Neuron (in vitro differentiated cells): ENCODE measurements at regions not wholly inside any gene's neighbourhood (a gene's known extent, or its start where the extent isn't known, plus 50 kb on each side); places are given as distances from the start of the nearest gene placed in this dataset.

ENCODE experiments used
- H2AFZ ChIP-seq: one replicate; pipeline ENCODE4 v1.6.1; 2013; ENCODE audit warnings: low read depth, mild to moderate bottlenecking, inconsistent platforms, low read length, moderate library complexity
- H3K27me3 ChIP-seq: one replicate; pipeline ENCODE4 v1.6.1; 2013; ENCODE audit warnings: low read length; ENCODE audit not compliant: insufficient read depth
- H3K36me3 ChIP-seq: one replicate; pipeline ENCODE4 v1.6.1; 2013; ENCODE audit warnings: low read length; ENCODE audit not compliant: insufficient read depth
- H3K4me1 ChIP-seq: one replicate; pipeline ENCODE4 v1.6.1; 2013; ENCODE audit warnings: low read length; ENCODE audit not compliant: insufficient read depth
- H3K4me3 ChIP-seq: 2 replicates; pipeline ENCODE4 v1.5.1; 2013; ENCODE audit warnings: mild to moderate bottlenecking, low read length, moderate library complexity
- H3K9me3 ChIP-seq: one replicate; pipeline ENCODE4 v1.6.1; 2013; ENCODE audit warnings: low read length

DNA sequence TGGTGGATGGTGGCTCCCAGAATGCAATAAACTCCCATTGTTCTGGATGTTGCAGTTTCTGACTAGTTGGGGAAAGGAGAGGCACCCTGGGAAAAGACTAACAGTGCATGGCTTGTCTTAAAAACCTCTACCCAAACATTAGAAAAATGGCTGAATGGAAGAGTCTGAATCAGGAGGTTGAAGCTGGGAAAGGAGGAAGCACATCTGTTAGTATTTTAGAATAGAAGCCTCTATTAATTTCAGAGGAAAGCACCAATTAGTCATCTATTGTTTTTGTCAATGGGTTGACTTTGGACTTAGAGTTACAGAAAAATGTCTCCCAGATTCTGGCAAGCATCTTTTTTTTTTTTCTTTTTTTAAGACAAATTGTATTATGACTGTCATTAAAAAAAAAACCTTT is 56.1 kb upstream of the ELMO1 start:
- H3K4me3 ChIP-seq: no peak overlapping the region
- H3K27me3 ChIP-seq: no peaks in the 10 kb centered on the region
- no peak overlapping the region for H2AFZ ChIP-seq
- no peaks in the 10 kb centered on the region for H3K36me3 ChIP-seq
- H3K4me1 ChIP-seq: peaks cover 3% of the 10 kb centered on the region
- no peaks in the 10 kb centered on the region for H3K9me3 ChIP-seq

DNA sequence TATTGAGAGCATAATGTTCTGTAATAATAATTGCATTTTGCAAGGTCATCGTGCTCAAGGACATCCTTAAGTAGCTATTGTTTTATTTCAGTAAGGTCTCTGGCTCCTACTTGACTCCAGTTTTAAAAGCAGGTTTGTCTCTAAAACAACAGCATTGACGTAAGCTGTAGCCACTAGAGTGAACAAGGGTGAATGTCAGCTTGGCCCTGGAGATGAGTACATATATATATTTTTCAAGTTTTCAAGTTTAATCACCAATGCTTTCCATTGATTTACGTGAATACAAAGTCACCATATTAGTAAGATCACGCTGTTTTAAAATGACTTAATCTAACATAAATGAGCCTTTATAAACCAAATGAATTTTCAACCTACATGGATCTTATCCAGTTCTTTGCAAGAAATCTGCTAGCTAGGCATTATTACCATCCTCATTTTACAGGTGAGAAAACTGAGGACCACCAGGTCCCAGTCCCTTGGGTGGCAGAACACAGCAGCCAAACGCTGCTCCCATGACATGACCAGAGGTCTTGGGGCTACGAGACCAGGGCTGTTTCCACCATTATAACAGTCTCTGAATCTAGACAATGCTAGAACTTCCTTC is 57.2 kb upstream of the ELMO1 start:
- peaks cover 3% of the 10 kb centered on the region for H3K4me1 ChIP-seq
- H3K27me3 ChIP-seq: no peaks in the 10 kb centered on the region
- H2AFZ ChIP-seq: no peak overlapping the region
- H3K4me3 ChIP-seq: no peak overlapping the region
- H3K9me3 ChIP-seq: no peaks in the 10 kb centered on the region
- H3K36me3 ChIP-seq: no peaks in the 10 kb centered on the region

DNA sequence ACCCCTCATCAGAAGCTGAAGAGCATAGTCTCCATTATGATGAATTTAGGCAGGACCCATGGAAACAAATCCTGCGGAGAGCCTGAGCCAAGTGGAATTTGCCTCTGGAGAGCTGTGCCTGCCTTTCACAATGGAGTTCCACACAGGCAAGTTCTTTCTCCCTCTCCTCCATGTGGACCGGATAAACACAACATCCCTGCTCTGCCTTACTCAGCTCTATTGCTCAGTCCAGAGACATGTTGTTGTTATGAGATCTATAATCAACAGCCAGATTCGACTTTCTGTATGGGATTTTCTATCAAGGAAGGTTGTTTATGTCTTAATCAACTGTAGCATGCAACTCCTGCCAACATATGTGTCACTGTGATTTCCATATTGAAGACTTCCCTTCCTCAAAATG is 59.5 kb upstream of the ELMO1 start:
- Histone ChIP-seq H2AFZ (no peak overlapping the region), H3K9me3 (no peaks in the 10 kb centered on the region), H3K4me3 (no peak overlapping the region), H3K36me3 (no peaks in the 10 kb centered on the region), H3K27me3 (no peaks in the 10 kb centered on the region), H3K4me1 (peaks cover 3% of the 10 kb centered on the region)

DNA sequence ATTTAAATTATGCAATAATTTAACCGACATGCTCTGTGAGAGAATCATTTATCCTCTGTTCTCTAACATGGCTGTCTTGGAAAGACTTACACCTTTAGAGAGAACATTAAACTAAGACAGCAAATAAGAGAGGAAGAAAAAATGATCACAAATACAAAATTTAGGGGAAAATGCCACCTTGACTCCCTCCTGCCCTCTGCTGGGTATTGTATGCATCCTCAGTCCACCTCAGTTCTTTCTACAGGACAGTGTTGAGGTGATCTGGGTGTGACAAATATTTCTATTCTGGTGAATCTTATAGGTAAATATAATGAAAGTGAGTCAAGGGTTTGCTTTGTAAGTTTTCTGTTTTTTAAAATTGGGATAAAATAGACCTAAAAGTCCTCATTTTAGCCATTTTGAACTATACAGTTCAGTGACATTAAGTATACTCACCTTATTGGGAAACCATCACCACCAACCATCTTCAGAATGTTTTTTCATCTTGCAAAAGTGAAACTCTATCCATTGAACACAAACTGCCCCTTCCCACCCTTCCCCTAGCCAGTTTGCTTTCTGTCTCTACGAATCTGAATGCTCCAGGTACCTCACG is 61.5 kb upstream of the ELMO1 start:
- Histone ChIP-seq H3K36me3 (no peaks in the 10 kb centered on the region), H3K4me3 (no peak overlapping the region), H3K9me3 (no peaks in the 10 kb centered on the region), H3K27me3 (no peaks in the 10 kb centered on the region), H3K4me1 (no peaks in the 10 kb centered on the region), H2AFZ (no peak overlapping the region)

DNA sequence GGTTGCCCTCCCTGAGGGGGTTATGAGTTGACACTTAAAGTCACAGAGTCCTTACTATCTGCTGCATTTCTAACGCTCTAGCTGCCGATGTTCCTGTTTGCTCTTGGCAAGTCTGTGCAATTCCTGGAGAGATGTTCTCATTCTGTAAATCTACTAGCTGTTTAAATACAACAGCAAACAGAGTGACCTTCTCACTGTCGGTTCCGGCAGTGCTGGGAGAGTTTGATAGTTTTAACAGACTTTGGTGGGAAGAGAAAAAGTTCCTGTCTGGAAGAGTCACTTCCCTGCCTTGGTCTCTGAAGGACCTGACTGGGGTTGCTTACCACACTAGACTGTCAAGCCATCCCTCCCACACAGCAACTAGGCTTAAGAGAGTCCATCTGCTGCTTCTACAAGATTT is 63.3 kb upstream of the ELMO1 start:
- Histone ChIP-seq H3K4me1 (no peaks in the 10 kb centered on the region), H3K4me3 (no peak overlapping the region), H3K36me3 (no peaks in the 10 kb centered on the region), H2AFZ (no peak overlapping the region), H3K27me3 (no peaks in the 10 kb centered on the region), H3K9me3 (no peaks in the 10 kb centered on the region)

DNA sequence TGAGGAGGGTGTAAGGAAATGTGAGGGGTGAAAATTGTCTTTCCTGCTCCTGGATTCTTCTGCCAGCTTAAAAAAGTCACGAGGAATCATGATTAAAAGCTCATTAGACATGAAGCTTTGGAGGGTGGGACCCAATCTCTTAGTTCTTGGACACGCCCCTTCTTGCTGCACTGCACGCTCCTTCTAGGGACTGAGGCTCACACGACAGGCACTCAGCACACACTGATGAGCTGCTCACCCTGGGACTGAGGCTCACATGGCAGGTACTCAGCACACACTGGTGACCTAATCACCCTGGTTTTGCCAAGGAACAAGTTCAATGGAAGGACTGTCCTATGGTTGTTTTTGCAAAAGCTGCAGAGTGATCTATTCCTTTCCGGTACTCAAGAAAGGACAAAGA is 65.8 kb upstream of the ELMO1 start:
- Histone ChIP-seq H3K4me3 (no peak overlapping the region), H3K27me3 (no peaks in the 10 kb centered on the region), H2AFZ (no peak overlapping the region), H3K4me1 (no peaks in the 10 kb centered on the region), H3K36me3 (no peaks in the 10 kb centered on the region), H3K9me3 (no peaks in the 10 kb centered on the region)

DNA sequence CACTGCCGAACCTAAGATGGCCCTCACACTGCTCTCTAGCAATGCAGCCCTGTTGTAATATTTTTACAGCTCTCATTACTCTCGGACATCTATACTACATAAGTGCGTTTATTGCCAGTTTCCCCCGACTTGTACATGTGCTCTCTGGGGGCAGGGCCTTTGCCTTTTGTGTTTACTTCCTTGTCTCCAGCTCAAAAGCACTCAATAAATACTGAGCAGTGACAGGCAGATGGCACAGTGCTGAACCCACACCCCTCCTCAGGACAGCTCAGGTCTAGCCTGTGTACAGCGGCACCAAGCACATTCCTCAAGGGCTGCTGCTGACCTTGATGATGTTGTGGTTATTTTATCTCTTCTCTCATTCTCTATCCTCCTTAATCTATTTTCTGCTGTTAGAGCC is 68.0 kb upstream of the ELMO1 start:
- H3K4me1 ChIP-seq: no peaks in the 10 kb centered on the region
- H3K36me3 ChIP-seq: no peaks in the 10 kb centered on the region
- no peak overlapping the region for H3K4me3 ChIP-seq
- H2AFZ ChIP-seq: no peak overlapping the region
- H3K9me3 ChIP-seq: no peaks in the 10 kb centered on the region
- no peaks in the 10 kb centered on the region for H3K27me3 ChIP-seq

DNA sequence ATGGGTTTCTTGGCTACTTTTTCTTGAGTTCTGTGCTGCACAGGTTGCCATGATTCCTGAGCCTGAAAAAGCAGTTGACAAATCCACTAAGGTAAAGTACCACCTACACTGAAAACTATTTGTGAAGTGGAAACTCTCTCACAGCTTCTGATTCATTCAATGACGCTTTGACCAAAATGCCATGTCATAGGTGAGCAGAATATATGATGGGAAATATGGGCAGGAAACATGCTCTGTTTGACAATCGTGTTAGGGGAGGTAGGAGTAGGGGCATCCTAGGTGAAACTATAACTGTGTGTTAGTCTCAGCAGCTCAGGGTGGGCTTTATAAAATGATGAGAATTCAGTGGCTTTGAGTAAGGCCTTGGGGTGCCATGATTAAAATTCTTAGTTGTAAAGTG is 69.6 kb upstream of the ELMO1 start:
- Histone ChIP-seq H3K4me1 (no peaks in the 10 kb centered on the region), H3K36me3 (no peaks in the 10 kb centered on the region), H3K9me3 (no peaks in the 10 kb centered on the region), H3K4me3 (no peak overlapping the region), H2AFZ (no peak overlapping the region), H3K27me3 (no peaks in the 10 kb centered on the region)

DNA sequence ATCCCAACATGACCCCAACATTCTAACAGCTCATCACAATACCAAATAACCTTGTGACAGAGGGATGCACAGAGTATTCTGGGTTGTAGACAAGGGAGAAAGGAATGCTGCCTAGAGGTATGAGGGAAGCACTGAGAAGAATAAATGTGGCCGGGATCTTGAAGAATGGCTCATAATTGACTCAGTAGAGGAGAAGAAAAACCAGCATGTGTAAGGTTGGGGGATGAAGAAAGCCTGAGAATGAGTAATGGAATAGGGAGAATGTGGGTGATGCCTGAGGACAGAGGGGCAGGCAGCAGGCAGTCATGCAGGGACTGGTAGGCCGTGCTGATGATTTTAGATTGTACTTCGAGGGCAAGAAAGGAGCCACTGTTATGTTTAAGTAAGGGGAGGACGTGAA is 75.4 kb upstream of the ELMO1 start:
- H3K4me3 ChIP-seq: no peak overlapping the region
- H3K9me3 ChIP-seq: no peaks in the 10 kb centered on the region
- H3K4me1 ChIP-seq: peaks cover 4% of the 10 kb centered on the region
- no peaks in the 10 kb centered on the region for H3K27me3 ChIP-seq
- H3K36me3 ChIP-seq: no peaks in the 10 kb centered on the region
- no peak overlapping the region for H2AFZ ChIP-seq

DNA sequence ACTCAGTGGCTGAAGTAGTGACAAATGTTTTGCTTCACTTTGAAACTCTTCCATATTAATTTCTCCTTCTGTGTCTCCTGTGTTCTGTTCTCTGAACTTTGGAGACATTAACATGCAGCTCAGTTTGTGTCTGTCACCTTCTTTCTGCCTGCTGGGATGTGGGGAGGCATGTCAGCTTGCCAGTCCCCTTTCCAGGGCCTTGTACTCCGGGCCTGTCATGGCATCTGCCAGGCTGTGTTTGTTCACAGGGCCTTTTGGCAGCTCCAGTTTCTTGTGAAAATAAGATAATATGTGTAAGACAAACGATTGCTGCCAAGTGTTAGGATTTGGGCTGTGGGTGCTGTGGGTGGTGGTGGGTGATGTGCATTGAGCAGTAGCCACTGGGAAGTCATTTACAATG is 76.1 kb upstream of the ELMO1 start:
- Histone ChIP-seq H2AFZ (no peak overlapping the region), H3K36me3 (no peaks in the 10 kb centered on the region), H3K4me3 (no peak overlapping the region), H3K27me3 (no peaks in the 10 kb centered on the region), H3K4me1 (peaks cover 4% of the 10 kb centered on the region), H3K9me3 (no peaks in the 10 kb centered on the region)

DNA sequence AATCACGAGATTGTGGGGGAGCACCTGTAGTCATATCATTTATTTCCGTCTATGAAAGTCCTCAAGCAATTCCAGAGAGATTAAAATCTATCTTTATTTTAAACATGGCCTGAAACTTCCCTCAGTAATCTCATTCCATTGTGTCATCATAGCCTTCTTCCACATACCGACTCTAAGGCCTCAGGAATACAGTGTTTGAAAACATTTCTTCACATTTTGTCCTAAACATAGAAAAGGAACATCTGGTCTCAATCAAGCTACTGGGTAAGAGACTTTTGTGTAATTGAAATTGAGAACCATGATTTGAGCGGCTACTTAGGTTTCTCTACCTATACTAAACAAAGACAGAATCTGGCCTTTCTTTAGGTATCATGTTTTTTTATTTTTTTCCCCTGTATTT is 78.0 kb upstream of the ELMO1 start:
- no peak overlapping the region for H2AFZ ChIP-seq
- H3K27me3 ChIP-seq: no peaks in the 10 kb centered on the region
- H3K9me3 ChIP-seq: no peaks in the 10 kb centered on the region
- peaks cover 4% of the 10 kb centered on the region for H3K4me1 ChIP-seq
- H3K36me3 ChIP-seq: no peaks in the 10 kb centered on the region
- H3K4me3 ChIP-seq: no peak overlapping the region

DNA sequence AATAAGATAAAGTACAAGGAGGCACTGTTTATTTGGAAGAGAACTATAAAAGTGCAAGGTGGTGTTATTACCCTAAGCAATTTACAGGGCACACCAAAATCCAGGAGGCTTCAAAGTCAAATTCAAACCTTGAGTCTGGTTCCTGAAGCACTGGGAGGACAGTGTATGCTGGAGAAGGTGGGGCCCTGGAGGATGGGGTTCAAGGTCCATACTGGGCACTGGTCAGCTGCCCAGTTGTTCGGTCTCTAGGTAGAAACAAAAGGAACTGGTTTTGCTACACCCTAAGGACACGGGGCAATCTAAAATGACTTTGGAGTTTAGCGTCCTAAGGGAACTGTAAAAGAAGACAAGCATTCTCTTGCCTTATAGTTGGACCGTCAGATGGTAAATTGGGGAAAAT is 78.4 kb upstream of the ELMO1 start:
- no peak overlapping the region for H2AFZ ChIP-seq
- no peaks in the 10 kb centered on the region for H3K9me3 ChIP-seq
- H3K27me3 ChIP-seq: no peaks in the 10 kb centered on the region
- peaks cover 4% of the 10 kb centered on the region for H3K4me1 ChIP-seq
- H3K36me3 ChIP-seq: no peaks in the 10 kb centered on the region
- no peak overlapping the region for H3K4me3 ChIP-seq

DNA sequence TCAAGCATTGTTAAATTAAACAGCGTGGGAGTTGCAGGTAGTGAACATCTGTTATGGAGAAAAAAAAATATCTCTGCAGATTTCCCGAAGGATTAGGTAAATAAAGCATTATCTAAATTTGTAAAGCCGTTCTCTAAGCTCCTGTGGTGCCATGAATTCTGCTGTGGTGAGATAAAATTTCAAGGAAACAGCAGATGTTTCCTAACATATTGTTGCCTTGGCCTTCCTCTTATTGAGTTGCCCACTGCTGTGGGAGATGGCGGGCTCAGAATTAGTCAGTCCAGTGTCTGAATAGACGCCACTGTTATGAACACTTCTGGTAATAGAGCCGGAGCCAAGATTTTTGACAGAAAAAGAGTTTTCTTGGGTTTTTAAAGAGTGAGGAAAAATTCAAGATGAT is 82.6 kb upstream of the ELMO1 start:
- Histone ChIP-seq H3K4me3 (no peak overlapping the region), H3K36me3 (no peaks in the 10 kb centered on the region), H2AFZ (no peak overlapping the region), H3K4me1 (peaks cover 3% of the 10 kb centered on the region), H3K27me3 (no peaks in the 10 kb centered on the region), H3K9me3 (peaks cover 1% of the 10 kb centered on the region)

DNA sequence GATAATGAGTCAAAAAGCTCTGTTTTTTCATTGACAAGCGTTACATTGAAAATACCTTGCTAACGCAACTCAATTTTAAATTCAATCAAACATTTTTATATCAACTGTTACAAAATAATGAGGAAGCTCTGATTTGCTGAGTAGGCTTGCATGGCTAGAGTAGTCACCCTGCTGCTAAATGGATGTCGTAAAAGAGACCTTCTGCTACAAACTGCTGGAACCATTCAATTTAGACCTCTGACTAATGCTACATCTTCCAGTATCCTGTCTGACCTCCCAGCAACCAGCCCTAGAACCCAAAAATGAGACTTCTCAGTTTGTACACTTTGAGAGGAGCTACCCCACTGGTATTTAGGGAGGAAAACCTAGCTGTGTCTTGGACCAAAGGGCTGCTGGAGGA is 84.0 kb upstream of the ELMO1 start:
- no peak overlapping the region for H3K4me3 ChIP-seq
- no peaks in the 10 kb centered on the region for H3K27me3 ChIP-seq
- no peak overlapping the region for H2AFZ ChIP-seq
- H3K4me1 ChIP-seq: peaks cover 3% of the 10 kb centered on the region
- peaks cover 1% of the 10 kb centered on the region for H3K9me3 ChIP-seq
- no peaks in the 10 kb centered on the region for H3K36me3 ChIP-seq
